ENCODE measurements at regions not wholly inside any gene's neighbourhood (a gene's known extent, or its start where the extent isn't known, plus 50 kb on each side); places are given as distances from the start of the nearest gene placed in this dataset.

GRCh38 chr18:28999726-29000125, 822.8 kb upstream of the CDH2 start:
- no peak for TF ChIP-seq POLR2A (IDR thresholded peaks at IDR 0.05)
- TF ChIP-seq, protein P1, sequence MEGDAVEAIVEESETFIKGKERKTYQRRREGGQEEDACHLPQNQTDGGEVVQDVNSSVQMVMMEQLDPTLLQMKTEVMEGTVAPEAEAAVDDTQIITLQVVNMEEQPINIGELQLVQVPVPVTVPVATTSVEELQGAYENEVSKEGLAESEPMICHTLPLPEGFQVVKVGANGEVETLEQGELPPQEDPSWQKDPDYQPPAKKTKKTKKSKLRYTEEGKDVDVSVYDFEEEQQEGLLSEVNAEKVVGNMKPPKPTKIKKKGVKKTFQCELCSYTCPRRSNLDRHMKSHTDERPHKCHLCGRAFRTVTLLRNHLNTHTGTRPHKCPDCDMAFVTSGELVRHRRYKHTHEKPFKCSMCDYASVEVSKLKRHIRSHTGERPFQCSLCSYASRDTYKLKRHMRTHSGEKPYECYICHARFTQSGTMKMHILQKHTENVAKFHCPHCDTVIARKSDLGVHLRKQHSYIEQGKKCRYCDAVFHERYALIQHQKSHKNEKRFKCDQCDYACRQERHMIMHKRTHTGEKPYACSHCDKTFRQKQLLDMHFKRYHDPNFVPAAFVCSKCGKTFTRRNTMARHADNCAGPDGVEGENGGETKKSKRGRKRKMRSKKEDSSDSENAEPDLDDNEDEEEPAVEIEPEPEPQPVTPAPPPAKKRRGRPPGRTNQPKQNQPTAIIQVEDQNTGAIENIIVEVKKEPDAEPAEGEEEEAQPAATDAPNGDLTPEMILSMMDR (IDR thresholded peaks at IDR 0.05): no peak
- no peak for TF ChIP-seq POLR2AphosphoS5 (IDR thresholded peaks at IDR 0.05)
